ENCODE measurements at regions not wholly inside any gene's neighbourhood (a gene's known extent, or its start where the extent isn't known, plus 50 kb on each side); places are given as distances from the start of the nearest gene placed in this dataset.

GRCh38 chr3:150177673-150178381 lies 207.1 kb upstream of the PFN2 start:
- no peak overlapping the region for H3K4me3 ChIP-seq (ENCODE audit: low read depth, low read length)
- no peaks in the 10 kb centered on the region for H3K36me3 ChIP-seq (ENCODE audit: control insufficient read depth, insufficient read depth, low read length)
- no peaks in the 10 kb centered on the region for H3K27me3 ChIP-seq (ENCODE audit: control insufficient read depth, insufficient read depth, low read length)
- H3K9ac ChIP-seq (ENCODE audit: low read length), result no peak overlapping the region
- no peak overlapping the region for H3K27ac ChIP-seq (ENCODE audit: low read depth, low read length)
- peaks cover 4% of the 10 kb centered on the region; the same call in 1 of the 2 replicates for H3K4me1 ChIP-seq (ENCODE audit: control insufficient read depth, insufficient read depth, low read length)
- no peaks in the 10 kb centered on the region for H3K9me3 ChIP-seq (ENCODE audit: control insufficient read depth, insufficient read depth, low read depth, low read length)

- Histone ChIP-seq H3K27ac (ENCODE audit: low read depth, low read length) (no peak overlapping the region), H3K9ac (ENCODE audit: low read length) (no peak overlapping the region), H3K4me3 (ENCODE audit: low read depth, low read length) (no peak overlapping the region), H3K36me3 (ENCODE audit: control insufficient read depth, insufficient read depth, low read length) (no peaks in the 10 kb centered on the region), H3K27me3 (ENCODE audit: control insufficient read depth, insufficient read depth, low read length) (no peaks in the 10 kb centered on the region), H3K9me3 (ENCODE audit: control insufficient read depth, insufficient read depth, low read depth, low read length) (no peaks in the 10 kb centered on the region), H3K4me1 (ENCODE audit: control insufficient read depth, insufficient read depth, low read length) (peaks cover 4% of the 10 kb centered on the region; the same call in 1 of the 2 replicates)
Measured at GRCh38 chr3:150174179-150174578, 203.5 kb upstream of the PFN2 start.

GRCh38 chr3:150172356-150172755 lies 201.7 kb upstream of the PFN2 start:
- Histone ChIP-seq H3K36me3 (ENCODE audit: control insufficient read depth, insufficient read depth, low read length) (no peaks in the 10 kb centered on the region), H3K9me3 (ENCODE audit: control insufficient read depth, insufficient read depth, low read depth, low read length) (no peaks in the 10 kb centered on the region), H3K4me1 (ENCODE audit: control insufficient read depth, insufficient read depth, low read length) (no peaks in the 10 kb centered on the region), H3K4me3 (ENCODE audit: low read depth, low read length) (no peak overlapping the region), H3K27me3 (ENCODE audit: control insufficient read depth, insufficient read depth, low read length) (no peaks in the 10 kb centered on the region), H3K27ac (ENCODE audit: low read depth, low read length) (no peak overlapping the region), H3K9ac (ENCODE audit: low read length) (no peak overlapping the region)

- Histone ChIP-seq H3K27ac (ENCODE audit: low read depth, low read length) (no peak overlapping the region), H3K9ac (ENCODE audit: low read length) (no peak overlapping the region), H3K9me3 (ENCODE audit: control insufficient read depth, insufficient read depth, low read depth, low read length) (no peaks in the 10 kb centered on the region), H3K4me3 (ENCODE audit: low read depth, low read length) (no peak overlapping the region), H3K27me3 (ENCODE audit: control insufficient read depth, insufficient read depth, low read length) (no peaks in the 10 kb centered on the region), H3K4me1 (ENCODE audit: control insufficient read depth, insufficient read depth, low read length) (peaks cover 2% of the 10 kb centered on the region; the same call in 1 of the 2 replicates), H3K36me3 (ENCODE audit: control insufficient read depth, insufficient read depth, low read length) (no peaks in the 10 kb centered on the region)
Measured at GRCh38 chr3:150170852-150171520, 200.3 kb upstream of the PFN2 start.

- Histone ChIP-seq H3K36me3 (ENCODE audit: control insufficient read depth, insufficient read depth, low read length) (no peaks in the 10 kb centered on the region), H3K9me3 (ENCODE audit: control insufficient read depth, insufficient read depth, low read depth, low read length) (no peaks in the 10 kb centered on the region), H3K4me1 (ENCODE audit: control insufficient read depth, insufficient read depth, low read length) (peaks cover 7% of the 10 kb centered on the region; the same call in 1 of the 2 replicates), H3K27me3 (ENCODE audit: control insufficient read depth, insufficient read depth, low read length) (no peaks in the 10 kb centered on the region), H3K27ac (ENCODE audit: low read depth, low read length) (no peak overlapping the region), H3K9ac (ENCODE audit: low read length) (no peak overlapping the region), H3K4me3 (ENCODE audit: low read depth, low read length) (no peak overlapping the region)
Measured at GRCh38 chr3:150169330-150169940, 198.7 kb upstream of the PFN2 start.

- Histone ChIP-seq H3K4me3 (ENCODE audit: low read depth, low read length) (no peak overlapping the region), H3K27me3 (ENCODE audit: control insufficient read depth, insufficient read depth, low read length) (no peaks in the 10 kb centered on the region), H3K9ac (ENCODE audit: low read length) (no peak overlapping the region), H3K36me3 (ENCODE audit: control insufficient read depth, insufficient read depth, low read length) (no peaks in the 10 kb centered on the region), H3K4me1 (ENCODE audit: control insufficient read depth, insufficient read depth, low read length) (peaks cover 7% of the 10 kb centered on the region; the same call in 1 of the 2 replicates), H3K9me3 (ENCODE audit: control insufficient read depth, insufficient read depth, low read depth, low read length) (no peaks in the 10 kb centered on the region), H3K27ac (ENCODE audit: low read depth, low read length) (no peak overlapping the region)
Measured at GRCh38 chr3:150168698-150169097, 198.0 kb upstream of the PFN2 start.

GRCh38 chr3:150165396-150166094 lies 194.8 kb upstream of the PFN2 start:
- H3K9me3 ChIP-seq (ENCODE audit: control insufficient read depth, insufficient read depth, low read depth, low read length), result no peaks in the 10 kb centered on the region
- H3K27me3 ChIP-seq (ENCODE audit: control insufficient read depth, insufficient read depth, low read length), result no peaks in the 10 kb centered on the region
- no peak overlapping the region for H3K4me3 ChIP-seq (ENCODE audit: low read depth, low read length)
- H3K27ac ChIP-seq (ENCODE audit: low read depth, low read length), result no peak overlapping the region
- peaks cover 7% of the 10 kb centered on the region; the same call in 1 of the 2 replicates for H3K4me1 ChIP-seq (ENCODE audit: control insufficient read depth, insufficient read depth, low read length)
- no peaks in the 10 kb centered on the region for H3K36me3 ChIP-seq (ENCODE audit: control insufficient read depth, insufficient read depth, low read length)
- H3K9ac ChIP-seq (ENCODE audit: low read length), result no peak overlapping the region

- H3K27ac ChIP-seq (ENCODE audit: low read depth, low read length), result no peak overlapping the region
- H3K27me3 ChIP-seq (ENCODE audit: control insufficient read depth, insufficient read depth, low read length), result no peaks in the 10 kb centered on the region
- H3K36me3 ChIP-seq (ENCODE audit: control insufficient read depth, insufficient read depth, low read length), result no peaks in the 10 kb centered on the region
- no peak overlapping the region for H3K4me3 ChIP-seq (ENCODE audit: low read depth, low read length)
- peaks cover 8% of the 10 kb centered on the region; the same call in 1 of the 2 replicates for H3K9me3 ChIP-seq (ENCODE audit: control insufficient read depth, insufficient read depth, low read depth, low read length)
- no peak overlapping the region for H3K9ac ChIP-seq (ENCODE audit: low read length)
- peaks cover 5% of the 10 kb centered on the region; the same call in 1 of the 2 replicates for H3K4me1 ChIP-seq (ENCODE audit: control insufficient read depth, insufficient read depth, low read length)
Measured at GRCh38 chr3:150161011-150161410, 190.3 kb upstream of the PFN2 start.

GRCh38 chr3:150158943-150159625 lies 188.4 kb upstream of the PFN2 start:
- no peak overlapping the region for H3K27ac ChIP-seq (ENCODE audit: low read depth, low read length)
- no peaks in the 10 kb centered on the region for H3K36me3 ChIP-seq (ENCODE audit: control insufficient read depth, insufficient read depth, low read length)
- H3K9ac ChIP-seq (ENCODE audit: low read length), result no peak overlapping the region
- no peak overlapping the region for H3K4me3 ChIP-seq (ENCODE audit: low read depth, low read length)
- H3K9me3 ChIP-seq (ENCODE audit: control insufficient read depth, insufficient read depth, low read depth, low read length), result peaks cover 8% of the 10 kb centered on the region; the same call in 1 of the 2 replicates
- H3K27me3 ChIP-seq (ENCODE audit: control insufficient read depth, insufficient read depth, low read length), result no peaks in the 10 kb centered on the region
- H3K4me1 ChIP-seq (ENCODE audit: control insufficient read depth, insufficient read depth, low read length), result no peaks in the 10 kb centered on the region

- Histone ChIP-seq H3K9me3 (ENCODE audit: control insufficient read depth, insufficient read depth, low read depth, low read length) (peaks cover 10% of the 10 kb centered on the region; the same call in 1 of the 2 replicates), H3K27ac (ENCODE audit: low read depth, low read length) (no peak overlapping the region), H3K4me1 (ENCODE audit: control insufficient read depth, insufficient read depth, low read length) (peaks cover 3% of the 10 kb centered on the region; the same call in 1 of the 2 replicates), H3K9ac (ENCODE audit: low read length) (no peak overlapping the region), H3K36me3 (ENCODE audit: control insufficient read depth, insufficient read depth, low read length) (no peaks in the 10 kb centered on the region), H3K27me3 (ENCODE audit: control insufficient read depth, insufficient read depth, low read length) (no peaks in the 10 kb centered on the region), H3K4me3 (ENCODE audit: low read depth, low read length) (no peak overlapping the region)
Measured at GRCh38 chr3:150152567-150152966, 181.9 kb upstream of the PFN2 start.
